ENCODE measurements at regions not wholly inside any gene's neighbourhood (a gene's known extent, or its start where the extent isn't known, plus 50 kb on each side); places are given as distances from the start of the nearest gene placed in this dataset.

- 0 out of 2 replicates have a peak, but pooled peaks have one; percentile 47 for TF ChIP-seq ZIK1 (CRISPR knock-in tag; IDR thresholded peaks at IDR 0.05; ENCODE audit: borderline replicate concordance, low read depth)
- TF ChIP-seq FOXA3 (CRISPR knock-in tag; IDR thresholded peaks at IDR 0.05): peak; percentile 46
- no peak for TF ChIP-seq ZXDC (CRISPR knock-in tag; IDR thresholded peaks at IDR 0.05)
- TF ChIP-seq ZNF670 (CRISPR knock-in tag; IDR thresholded peaks at IDR 0.05; ENCODE audit: borderline replicate concordance): peak; percentile 42; the same call in 1 of the 2 replicates
- TF ChIP-seq NR2F6 (IDR thresholded peaks at IDR 0.05): no peak
- 0 out of 2 replicates have a peak, but pooled peaks have one; percentile 19 for TF ChIP-seq NR2F6 (CRISPR knock-in tag; IDR thresholded peaks at IDR 0.05)
- 0 out of 2 replicates have a peak, but pooled peaks have one; percentile 31 for TF ChIP-seq POGZ (CRISPR knock-in tag; IDR thresholded peaks at IDR 0.05)
- TF ChIP-seq MYC (CRISPR knock-in tag; IDR thresholded peaks at IDR 0.05; ENCODE audit: borderline replicate concordance): peak; percentile 70; the same call in 1 of the 2 replicates
- TF ChIP-seq SOX13 (IDR thresholded peaks at IDR 0.05): no peak
- TF ChIP-seq SOX13 (CRISPR knock-in tag; conservative IDR thresholded peaks at IDR 0.05 in 1 of 2, IDR thresholded peaks at IDR 0.05 in 1 of 2): peak in 1 of 2 experiments; percentile 69; a peak in 2 of 4 replicates
- TF ChIP-seq RNF2 (conservative IDR thresholded peaks at IDR 0.05; ENCODE audit: low read depth): no peak
- peak; percentile 60 for TF ChIP-seq CBX1 (IDR thresholded peaks at IDR 0.05; ENCODE audit: low read depth)
- TF ChIP-seq AFF4 (CRISPR knock-in tag; IDR thresholded peaks at IDR 0.05): no peak
- no peak for TF ChIP-seq FOXP1 (IDR thresholded peaks at IDR 0.05)
- TF ChIP-seq FOXP1 (CRISPR knock-in tag; IDR thresholded peaks at IDR 0.05): peak; percentile 39; the same call in 1 of the 2 replicates
- peak; percentile 56 for TF ChIP-seq HNF4A (CRISPR knock-in tag; IDR thresholded peaks at IDR 0.05)
- peak; percentile 49; the same call in 1 of the 2 replicates for TF ChIP-seq RXRB (CRISPR knock-in tag; IDR thresholded peaks at IDR 0.05; ENCODE audit: borderline replicate concordance)
- 0 out of 2 replicates have a peak, but pooled peaks have one; percentile 69 for TF ChIP-seq MIER2 (CRISPR knock-in tag; IDR thresholded peaks at IDR 0.05)
- peak; percentile 64; the same call in 1 of the 2 replicates for TF ChIP-seq ZNF121 (CRISPR knock-in tag; IDR thresholded peaks at IDR 0.05)
- peak; percentile 62 for TF ChIP-seq ZFP91 (CRISPR knock-in tag; IDR thresholded peaks at IDR 0.05; ENCODE audit: borderline replicate concordance)
- TF ChIP-seq ZBTB7B (CRISPR knock-in tag; IDR thresholded peaks at IDR 0.05): peak; percentile 40; the same call in 1 of the 2 replicates
Measured at GRCh38 chr1:116311756-116312680, 61.0 kb upstream of the ATP1A1 start (continued).
